HT-29 (cell line): ENCODE measurements at regions not wholly inside any gene's neighbourhood (a gene's known extent, or its start where the extent isn't known, plus 50 kb on each side); places are given as distances from the start of the nearest gene placed in this dataset.
"Not testable (repeated sequence)": the region's sequence is repeated elsewhere in the genome, so short reads cannot be mapped to it uniquely, and the experiment has no call there.

ENCODE experiments used
- DNase-seq: peaks from one replicate; pipeline ENCODE4 v3.0.0-alpha.2; 2015; ENCODE audit warnings: low spot score

GRCh38 chr9:90449213-90449925, 193.3 kb downstream of the DIRAS2 start:
- no peak for DNase-seq

GRCh38 chr9:90451804-90452203, 190.8 kb downstream of the DIRAS2 start:
- no peak for DNase-seq

- DNase-seq = no peak
These were observed 187.3 kb downstream of the DIRAS2 start for GRCh38 chr9:90455316-90455715.

DNA sequence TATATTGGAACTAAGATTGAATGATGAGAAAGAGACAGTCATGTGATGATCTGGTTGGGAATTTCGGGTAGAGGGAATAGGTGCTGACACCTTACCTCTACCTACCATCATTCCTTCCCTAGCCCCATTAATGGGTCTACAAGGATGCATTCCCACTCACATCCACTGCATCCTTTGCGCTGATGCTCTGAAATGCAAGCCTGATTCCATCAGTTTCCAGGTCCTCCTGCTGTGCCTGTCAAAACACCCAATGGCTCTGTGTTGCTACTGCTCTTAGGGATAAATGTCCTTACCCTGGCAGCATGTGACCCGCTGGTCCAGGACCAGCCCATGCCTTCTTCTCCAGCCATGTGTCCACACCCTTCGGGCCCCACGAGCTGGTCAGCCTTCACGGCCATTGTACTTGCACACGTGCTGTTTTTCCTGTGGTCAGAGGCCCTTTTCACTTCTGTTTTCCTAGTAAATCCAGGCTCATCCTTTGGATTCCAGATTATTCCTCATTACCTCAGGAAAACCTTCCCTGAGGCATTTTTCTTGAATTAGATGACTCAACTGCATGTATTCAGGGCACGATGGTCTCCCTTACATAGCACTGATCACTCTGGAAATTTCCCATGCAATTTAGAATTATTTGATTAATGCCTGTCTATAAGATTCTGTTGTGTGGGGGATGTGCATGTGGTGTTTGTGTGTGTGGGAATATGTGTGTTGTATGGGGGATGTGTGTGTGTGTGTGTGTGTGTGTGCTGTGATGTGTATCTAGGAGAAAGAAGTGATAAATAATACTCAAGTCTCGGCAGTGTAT, 185.0 kb downstream of the DIRAS2 start:
- DNase-seq = no peak

- DNase-seq = peak; percentile 84
These were observed 184.1 kb downstream of the DIRAS2 start for GRCh38 chr9:90458485-90458884.

DNA sequence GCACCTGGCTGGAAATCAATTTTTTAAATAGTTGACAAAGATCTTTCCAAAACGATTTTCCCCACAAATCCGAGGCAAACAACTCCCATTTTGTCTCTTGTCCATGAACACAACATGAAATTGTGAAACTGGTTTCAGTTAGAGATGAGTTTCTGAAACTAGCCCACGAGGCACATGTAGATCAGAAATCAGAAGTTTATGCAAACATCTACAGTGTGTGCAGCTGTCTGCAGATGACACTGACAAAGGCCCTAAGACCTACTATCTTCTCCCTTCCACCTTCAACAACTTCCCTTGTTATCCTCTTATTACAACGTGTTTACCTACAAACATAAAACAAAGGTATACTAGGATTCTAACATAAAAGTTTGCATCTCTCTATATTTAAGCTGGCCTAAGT, 183.3 kb downstream of the DIRAS2 start:
- no peak for DNase-seq

GRCh38 chr9:90460220-90460619, 182.4 kb downstream of the DIRAS2 start:
- no peak for DNase-seq

- DNase-seq = no peak
These were observed 177.6 kb downstream of the DIRAS2 start for GRCh38 chr9:90464978-90465377.

DNA sequence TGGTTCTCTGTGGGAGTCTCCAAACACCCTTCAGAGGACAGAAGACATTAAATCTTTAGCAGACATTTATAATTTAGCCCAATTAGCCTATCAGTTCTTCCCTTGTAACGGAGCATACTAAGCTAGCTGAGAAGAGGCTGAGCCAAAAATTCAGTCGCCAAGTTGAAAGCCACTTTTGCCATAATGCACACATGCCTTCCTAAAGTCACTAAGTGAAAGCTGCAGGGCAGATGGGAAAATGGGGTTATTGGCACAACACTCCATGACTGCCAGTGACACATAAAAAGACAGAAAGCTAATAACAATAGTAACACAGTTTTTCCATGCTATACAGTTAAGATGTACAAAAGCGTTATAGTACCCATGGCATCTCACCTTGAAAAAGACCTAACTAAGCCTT, 176.2 kb downstream of the DIRAS2 start:
- no peak for DNase-seq

DNA sequence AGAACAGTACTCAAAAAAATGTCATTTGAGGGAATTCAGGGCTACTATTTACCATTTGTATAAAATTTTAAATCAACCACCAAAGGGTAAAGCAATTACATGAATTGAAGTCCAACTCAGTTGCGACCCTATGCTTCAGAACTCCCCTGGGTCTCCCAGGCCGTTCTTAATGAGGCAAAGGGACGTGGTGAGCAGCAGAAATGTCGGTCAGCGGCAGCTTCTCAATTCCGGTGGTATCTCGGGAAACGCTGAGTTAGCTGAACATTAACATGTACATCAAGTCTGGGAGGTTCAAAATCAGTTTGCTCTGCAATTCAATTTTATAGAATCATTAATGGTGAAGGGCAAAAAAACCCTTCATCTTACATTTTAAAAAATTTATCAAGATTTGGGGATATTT, 173.2 kb downstream of the DIRAS2 start:
- DNase-seq = no peak

GRCh38 chr9:90469865-90470387, 172.7 kb downstream of the DIRAS2 start:
- no peak for DNase-seq

- DNase-seq = no peak
These were observed 166.6 kb downstream of the DIRAS2 start for GRCh38 chr9:90476058-90476457.

- DNase-seq = no peak
These were observed 165.1 kb downstream of the DIRAS2 start for GRCh38 chr9:90477535-90477934.

- DNase-seq = no peak
These were observed 163.8 kb downstream of the DIRAS2 start for GRCh38 chr9:90478821-90479220.

- DNase-seq = no peak
These were observed 157.6 kb downstream of the DIRAS2 start for GRCh38 chr9:90485028-90485427.

- no peak for DNase-seq
These were observed 153.6 kb downstream of the DIRAS2 start for GRCh38 chr9:90489066-90489465.

- no peak for DNase-seq
These were observed 142.9 kb downstream of the DIRAS2 start for GRCh38 chr9:90499761-90500160.

DNA sequence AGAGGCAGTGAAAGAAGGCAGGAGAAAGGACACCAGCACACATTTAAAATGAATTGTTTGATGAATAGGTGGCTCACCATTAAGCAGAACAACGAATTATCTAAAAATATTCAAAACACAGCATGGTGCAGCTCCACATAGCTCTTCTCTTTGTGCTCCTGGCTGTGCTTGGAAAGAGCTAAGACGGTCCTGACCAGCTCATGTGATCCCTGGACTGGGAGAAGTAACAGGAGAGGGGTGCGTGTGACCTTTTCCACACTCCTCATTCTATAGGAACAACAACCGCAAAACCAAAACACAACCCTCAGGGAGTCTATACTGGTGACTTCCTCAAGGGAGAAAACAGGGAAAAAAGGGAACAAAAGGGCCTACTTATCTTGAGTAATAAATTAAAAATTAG, 140.5 kb downstream of the DIRAS2 start:
- no peak for DNase-seq

DNA sequence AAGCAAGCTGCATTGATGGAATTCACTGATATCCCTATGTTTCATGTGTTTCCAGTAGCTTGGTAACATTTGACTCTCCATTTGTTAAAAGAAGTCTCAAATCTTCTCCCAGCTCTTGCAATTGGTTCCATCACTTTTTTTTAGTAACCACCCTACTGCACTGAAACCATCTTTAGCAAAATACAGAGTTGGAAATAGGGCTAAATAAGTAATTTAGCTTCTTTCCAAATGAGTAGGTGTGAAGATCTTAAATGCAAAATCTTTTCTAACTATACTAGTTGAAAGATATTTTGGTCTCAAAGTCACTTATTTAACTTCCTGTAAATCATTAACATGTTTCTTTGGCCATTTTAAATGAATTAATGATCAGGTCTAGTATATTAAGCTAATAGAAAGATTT, 138.1 kb downstream of the DIRAS2 start:
- no peak for DNase-seq

DNA sequence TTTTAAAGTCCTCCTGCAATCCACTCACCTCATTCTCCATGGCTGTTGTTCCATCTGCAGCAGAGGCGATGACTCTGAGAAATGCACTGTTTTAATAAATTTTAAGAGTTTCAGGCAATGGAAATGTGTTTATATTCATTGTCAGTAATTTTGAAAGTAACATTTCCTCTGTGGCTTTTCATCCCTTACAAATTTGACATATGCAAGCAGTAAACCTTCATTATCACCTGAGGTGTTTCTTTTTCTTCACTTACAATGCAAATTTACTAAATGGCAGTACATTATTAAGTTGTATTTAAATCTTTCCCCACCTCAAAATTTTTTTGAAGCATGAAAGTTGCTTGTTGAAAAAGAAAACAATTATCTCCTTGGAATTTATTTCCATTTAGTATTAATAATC, 136.9 kb downstream of the DIRAS2 start:
- DNase-seq = no peak

- not testable (repeated sequence) for DNase-seq
These were observed 136.2 kb downstream of the DIRAS2 start for GRCh38 chr9:90506402-90506801.

GRCh38 chr9:90507621-90508020, 135.0 kb downstream of the DIRAS2 start:
- DNase-seq = no peak

- DNase-seq = no peak
These were observed 133.7 kb downstream of the DIRAS2 start for GRCh38 chr9:90508940-90509339.
